HepG2 (cell line): ENCODE measurements at regions not wholly inside any gene's neighbourhood (a gene's known extent, or its start where the extent isn't known, plus 50 kb on each side); places are given as distances from the start of the nearest gene placed in this dataset.

Experiments used
- ATAC-seq: fragments of 200-7000 bp; cut with Tn5 transposase; 3 replicates; pipeline ENCODE4 v1.9.1; 2020; ENCODE audit warnings: mild to moderate bottlenecking, moderate library complexity
- BruUV-seq: library from RNA; stranded (reverse); fragments of 400-500 nt; replicated peaks from 2 replicates; lab custom pipeline; 2021; lab: Mats Ljungman, UMichigan
- CTCF ChIA-PET: fragments of 300-600 bp; formaldehyde crosslinking; extraction: SDS; loops from one replicate; lab custom pipeline; 2021; ENCODE audit warnings: low total read pairs, inconsistent platforms, low intra/inter-chr PET ratio; lab: Yijun Ruan, JAX
- POLR2A ChIA-PET: fragments of 350-600 bp; sonication (Branson Sonifier 250); formaldehyde crosslinking; loops from one replicate; lab custom pipeline; 2020; ENCODE audit warnings: antibody characterized with exemption, inconsistent platforms; lab: Yijun Ruan, JAX
- DNase-seq: peaks from one replicate; pipeline ENCODE4 v3.0.0-alpha.2; 2015; ENCODE audit warnings: low spot score
- FAIRE-seq: peaks from 3 replicates; lab custom pipeline; 2011; peaks lifted over from hg19 to GRCh38; lab: Jason Lieb, UNC
- H2AFZ ChIP-seq: one replicate; pipeline ENCODE4 v1.6.1; 2011; ENCODE audit warnings: low read length, inconsistent platforms
- H3K27ac ChIP-seq: fragments of 300-600 bp; 3 replicates; pipeline ENCODE4 v1.8.0; 2011; ENCODE audit warnings: mixed run types, mild to moderate bottlenecking, mixed read lengths, low read length, inconsistent platforms; ENCODE audit not compliant: insufficient read depth; ENCODE audit errors: extremely low read length
- H3K27me3 ChIP-seq, 2 experiments: fragments of 200-600 bp in 1 of 2; 2 replicates in 1 of 2; 3 replicates in 1 of 2; pipeline versions ENCODE4 v1.6.0 to v1.8.0; 2011; ENCODE audit warnings: low read length in 2 of 2, mild to moderate bottlenecking in 2 of 2, moderate library complexity in 2 of 2, inconsistent platforms in 1 of 2; ENCODE audit not compliant: insufficient read depth in 2 of 2, control insufficient read depth in 1 of 2
- H3K36me3 ChIP-seq, 2 experiments: fragments of 200-600 bp in 1 of 2; replicated peaks in 1 of 2; 2 replicates in 1 of 2; 3 replicates in 1 of 2; pipeline versions ENCODE4 v1.5.1 to v1.8.0; 2011; ENCODE audit warnings: low read length in 2 of 2, inconsistent platforms in 1 of 2; ENCODE audit not compliant: insufficient read depth in 2 of 2, control insufficient read depth in 1 of 2
- H3K4me1 ChIP-seq: 2 replicates; pipeline ENCODE4 v1.5.1; 2012; ENCODE audit warnings: low read length, inconsistent platforms; ENCODE audit not compliant: insufficient read depth
- H3K4me2 ChIP-seq: 2 replicates; pipeline ENCODE4 v1.6.0; 2011; ENCODE audit warnings: low read depth, low read length, inconsistent platforms
- H3K4me3 ChIP-seq, 3 experiments: fragments of 200-600 bp in 1 of 3; sonication (generic), shearing (Covaris generic) in 1 of 3; replicated peaks in 1 of 3; 2 replicates each; pipeline ENCODE4 v1.5.1; 2011 to 2016; ENCODE audit warnings: low read length in 3 of 3, inconsistent platforms in 2 of 3, low read depth in 2 of 3, mild to moderate bottlenecking in 2 of 3, control low read depth in 1 of 3, mixed read lengths in 1 of 3; ENCODE audit not compliant: insufficient read depth in 1 of 3
- H3K79me2 ChIP-seq: one replicate; pipeline ENCODE4 v1.6.1; 2011; ENCODE audit warnings: low read length, inconsistent platforms; ENCODE audit not compliant: insufficient read depth
- H3K9ac ChIP-seq: 2 replicates; pipeline ENCODE4 v1.6.0; 2011; ENCODE audit warnings: mild to moderate bottlenecking, low read depth, low read length, inconsistent platforms; ENCODE audit not compliant: insufficient read depth
- H3K9me3 ChIP-seq: 2 replicates; pipeline ENCODE4 v1.5.1; 2012; ENCODE audit warnings: mild to moderate bottlenecking, low read length
- H4K20me1 ChIP-seq: 2 replicates; pipeline ENCODE4 v1.6.0; 2011; ENCODE audit warnings: inconsistent platforms, mild to moderate bottlenecking, low read length, moderate library complexity; ENCODE audit not compliant: insufficient read depth
- CHD2 ChIP-seq: IDR thresholded peaks from 2 replicates; pipeline ENCODE4 v1.6.1; 2011; ENCODE audit warnings: low read depth, low read length, improper control_type of control experiment
- ELF1 ChIP-seq: sonication (generic); formaldehyde crosslinking; IDR thresholded peaks from 2 replicates; pipeline ENCODE4 v1.4.0; 2020; ENCODE audit warnings: missing genetic modification reagents
- HMGA1 ChIP-seq: sonication (generic); formaldehyde crosslinking; conservative IDR thresholded peaks from 2 replicates; pipeline ENCODE4 v1.4.0; 2020; ENCODE audit warnings: missing genetic modification reagents
- IRF9 ChIP-seq: sonication (generic); formaldehyde crosslinking; IDR thresholded peaks from 2 replicates; pipeline ENCODE4 v1.8.0; 2022; ENCODE audit warnings: missing genetic modification reagents, mild to moderate bottlenecking, borderline replicate concordance
- MIER2 ChIP-seq: IDR thresholded peaks from 2 replicates; pipeline ENCODE4 v1.6.1; 2016; ENCODE audit warnings: missing biosample characterization, missing genetic modification reagents
- NFATC3 ChIP-seq: sonication (generic); formaldehyde crosslinking; IDR thresholded peaks from 2 replicates; pipeline ENCODE4 v1.5.1; 2020; ENCODE audit warnings: mild to moderate bottlenecking, missing genetic modification reagents
- NR2F6 ChIP-seq, 2 experiments: IDR thresholded peaks; 2 replicates each; pipeline ENCODE4 v1.6.1; 2016; ENCODE audit warnings: antibody characterized with exemption in 1 of 2, mild to moderate bottlenecking in 1 of 2
- POLR2G ChIP-seq: fragments of 200-400 bp; formaldehyde crosslinking; IDR thresholded peaks from 2 replicates; pipeline ENCODE4 v1.6.1; 2018; ENCODE audit warnings: mild to moderate bottlenecking, low read depth, low read length, moderate library complexity
- RARG ChIP-seq: sonication (generic); formaldehyde crosslinking; IDR thresholded peaks from 2 replicates; pipeline ENCODE4 v1.4.0; 2020; ENCODE audit warnings: low read depth, mild to moderate bottlenecking, missing genetic modification reagents
- SRSF9 ChIP-seq: fragments of 200-400 bp; formaldehyde crosslinking; IDR thresholded peaks from 2 replicates; pipeline ENCODE4 v1.6.1; 2018; ENCODE audit warnings: borderline replicate concordance, mild to moderate bottlenecking, low read depth, low read length; ENCODE audit not compliant: insufficient read depth, poor library complexity, severe bottlenecking
- TARDBP ChIP-seq: sonication (generic); formaldehyde crosslinking; IDR thresholded peaks from 2 replicates; pipeline ENCODE4 v1.8.0; 2022; ENCODE audit warnings: mild to moderate bottlenecking, missing genetic modification reagents
- TGIF2 ChIP-seq: IDR thresholded peaks from 2 replicates; pipeline ENCODE4 v1.6.1; 2016; ENCODE audit warnings: control low read depth, missing compliant biosample characterization
- YEATS2 ChIP-seq: sonication (generic); formaldehyde crosslinking; IDR thresholded peaks from 2 replicates; pipeline ENCODE4 v1.4.0; 2020; ENCODE audit warnings: missing genetic modification reagents, borderline replicate concordance
- YY1 ChIP-seq: IDR thresholded peaks from 2 replicates; pipeline ENCODE4 v1.6.1; 2011; ENCODE audit warnings: low read length, low read depth, moderate library complexity, mild to moderate bottlenecking; ENCODE audit not compliant: insufficient read depth, insufficient replicate concordance
- ZBTB43 ChIP-seq: sonication (generic); formaldehyde crosslinking; conservative IDR thresholded peaks from 2 replicates; pipeline ENCODE4 v1.4.0; 2020; ENCODE audit warnings: missing genetic modification reagents
- ZFX ChIP-seq: sonication (generic); formaldehyde crosslinking; IDR thresholded peaks from 2 replicates; pipeline ENCODE4 v1.4.0; 2020; ENCODE audit warnings: mild to moderate bottlenecking, low read depth, missing genetic modification reagents, moderate library complexity
- ZNF710 ChIP-seq: sonication (generic); formaldehyde crosslinking; IDR thresholded peaks from 2 replicates; pipeline ENCODE4 v1.5.0; 2020; ENCODE audit warnings: mild to moderate bottlenecking, missing genetic modification reagents, borderline replicate concordance
- ZNF768 ChIP-seq: sonication (generic); formaldehyde crosslinking; IDR thresholded peaks from 2 replicates; pipeline ENCODE4 v1.4.0; 2020; ENCODE audit warnings: missing genetic modification reagents
- WGBS: methylation state at CpG from one replicate; pipeline ENCODE4 v1.1.6; 2017; ENCODE audit warnings: low lambda C conversion rate; 5-methylcytosine and 5-hydroxymethylcytosine counted together
- in situ Hi-C: cut with HindIII; loops from 2 replicates; pipeline ENCODE4 v1.10.0; 2017; ENCODE audit warnings: low pct_unique_long_range_greater_than_20kb; ENCODE audit not compliant: extremely low pct_ligation_motif_present
- intact Hi-C: fragments of 100-400 bp; cut with micrococcal nuclease; formaldehyde crosslinking; loops from one replicate; pipeline ENCODE4 v1.10.0; 2022; ENCODE audit not compliant: unreplicated experiment
- TF ChIP-seq, protein P1 (sequence below): sonication (generic); formaldehyde crosslinking; IDR thresholded peaks from 2 replicates; pipeline ENCODE4 v1.4.0; 2020; ENCODE audit warnings: low read depth, mild to moderate bottlenecking, missing genetic modification reagents

DNA sequence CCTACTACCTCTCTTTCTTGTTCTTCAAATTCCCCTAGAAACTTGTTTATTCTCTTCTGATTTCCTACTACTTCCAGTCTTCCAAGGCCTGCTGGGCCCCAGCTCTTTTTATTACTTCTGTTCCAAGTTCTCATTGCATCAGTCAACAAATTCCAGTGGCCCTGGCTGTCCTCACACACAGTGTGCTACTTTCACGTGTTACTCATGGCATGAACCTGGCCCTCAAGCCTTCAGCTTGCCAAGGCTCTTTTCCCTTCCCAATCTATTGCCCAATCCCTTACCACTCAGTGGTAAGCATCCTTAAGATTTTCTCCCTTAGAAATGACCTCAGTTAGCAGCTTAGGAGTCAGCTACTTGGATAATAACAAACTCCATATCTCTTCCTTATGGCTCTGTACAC, 613.5 kb downstream of the LMO4 start:
- H2AFZ ChIP-seq = no peak overlapping the region
- no peaks in the 10 kb centered on the region for H3K79me2 ChIP-seq
- H3K27ac ChIP-seq = no peak overlapping the region
- FAIRE-seq (no peak), DNase-seq (no peak), ATAC-seq (no peak)
- H3K9ac ChIP-seq = no peak overlapping the region
- intact Hi-C loops = no loop called here
- no peak overlapping the region for H3K4me2 ChIP-seq
- H3K4me3 ChIP-seq = no peak overlapping the region
- 0% methylated on average over 1 of the region's 1 CpG for WGBS
- H3K36me3 ChIP-seq = no peaks in the 10 kb centered on the region
- H3K4me1 ChIP-seq = no peaks in the 10 kb centered on the region
- TF ChIP-seq NR2F6 (IDR thresholded peaks at IDR 0.05) = no peak
- TF ChIP-seq NR2F6 (CRISPR knock-in tag; IDR thresholded peaks at IDR 0.05) = no peak
- no peak for TF ChIP-seq RARG
- TF ChIP-seq CHD2 = no peak
- TF ChIP-seq YEATS2 (CRISPR knock-in tag) = no peak
- no peak for TF ChIP-seq ELF1
- no peak for TF ChIP-seq TARDBP
- no peak for TF ChIP-seq YY1
- TF ChIP-seq MIER2 (CRISPR knock-in tag) = no peak
- no peak for TF ChIP-seq NFATC3 (CRISPR knock-in tag)
- no peak for TF ChIP-seq ZFX
- TF ChIP-seq SRSF9 = no peak
- TF ChIP-seq ZBTB43 (CRISPR knock-in tag) = no peak
- no peak for TF ChIP-seq POLR2G
- TF ChIP-seq IRF9 = no peak
- TF ChIP-seq HMGA1 (CRISPR knock-in tag) = no peak
- TF ChIP-seq TGIF2 (CRISPR knock-in tag) = no peak
- TF ChIP-seq, protein P1, sequence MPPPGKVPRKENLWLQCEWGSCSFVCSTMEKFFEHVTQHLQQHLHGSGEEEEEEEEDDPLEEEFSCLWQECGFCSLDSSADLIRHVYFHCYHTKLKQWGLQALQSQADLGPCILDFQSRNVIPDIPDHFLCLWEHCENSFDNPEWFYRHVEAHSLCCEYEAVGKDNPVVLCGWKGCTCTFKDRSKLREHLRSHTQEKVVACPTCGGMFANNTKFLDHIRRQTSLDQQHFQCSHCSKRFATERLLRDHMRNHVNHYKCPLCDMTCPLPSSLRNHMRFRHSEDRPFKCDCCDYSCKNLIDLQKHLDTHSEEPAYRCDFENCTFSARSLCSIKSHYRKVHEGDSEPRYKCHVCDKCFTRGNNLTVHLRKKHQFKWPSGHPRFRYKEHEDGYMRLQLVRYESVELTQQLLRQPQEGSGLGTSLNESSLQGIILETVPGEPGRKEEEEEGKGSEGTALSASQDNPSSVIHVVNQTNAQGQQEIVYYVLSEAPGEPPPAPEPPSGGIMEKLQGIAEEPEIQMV (CRISPR knock-in tag) = no peak
- TF ChIP-seq ZNF768 (CRISPR knock-in tag) = no peak
- TF ChIP-seq ZNF710 (CRISPR knock-in tag) = no peak
- TF ChIP-seq, all 625 proteins: peak for 0
- no peaks in the 10 kb centered on the region for H3K27me3 ChIP-seq
- ChIA-PET CTCF (no interaction called here), POLR2A (no interaction called here)
- in situ Hi-C loops = no loop called here
- no TSS peak for BruUV-seq
- H4K20me1 ChIP-seq = no peaks in the 10 kb centered on the region
- no peaks in the 10 kb centered on the region for H3K9me3 ChIP-seq
